Chondrocyte (in vitro differentiated cells): ENCODE measurements at regions not wholly inside any gene's neighbourhood (a gene's known extent, or its start where the extent isn't known, plus 50 kb on each side); places are given as distances from the start of the nearest gene placed in this dataset.

ENCODE experiments used
- DNase-seq: peaks from one replicate; pipeline ENCODE4 v3.0.0; 2021; ENCODE audit warnings: mixed read lengths, low spot score
- H3K27ac Mint-ChIP-seq: one replicate; pipeline ENCODE4 v1.8.0; 2021; ENCODE audit warnings: mild to moderate bottlenecking, moderate library complexity, mixed read lengths; ENCODE audit not compliant: unreplicated experiment
- H3K27me3 Mint-ChIP-seq: 2 replicates; pipeline ENCODE4 v1.8.0; 2021; ENCODE audit warnings: low read depth, mixed read lengths
- H3K36me3 Mint-ChIP-seq: 2 replicates; pipeline ENCODE4 v1.8.0; 2021; ENCODE audit warnings: low read depth, mixed read lengths
- H3K4me1 Mint-ChIP-seq: 2 replicates; pipeline ENCODE4 v1.8.0; 2021; ENCODE audit warnings: low read depth, mild to moderate bottlenecking, mixed read lengths
- H3K4me3 Mint-ChIP-seq: one replicate; pipeline ENCODE4 v1.8.0; 2021; ENCODE audit warnings: mild to moderate bottlenecking, moderate library complexity, mixed read lengths; ENCODE audit not compliant: unreplicated experiment
- H3K9me3 Mint-ChIP-seq: 2 replicates; pipeline ENCODE4 v1.8.0; 2021; ENCODE audit warnings: low read depth, mixed read lengths
- TF ChIP-seq, protein P1 (sequence below): fragments of 200-600 bp; sonication (generic); IDR thresholded peaks from 2 replicates; pipeline ENCODE4 v1.5.0; 2021; ENCODE audit warnings: antibody characterized with exemption, mild to moderate bottlenecking, moderate library complexity

- DNase-seq, result no peak
- Mint-ChIP-seq H3K36me3 (no peaks in the 10 kb centered on the region), H3K27me3 (peaks cover 18% of the 10 kb centered on the region), H3K9me3 (no peaks in the 10 kb centered on the region), H3K27ac (no peak overlapping the region), H3K4me1 (peaks cover 41% of the 10 kb centered on the region), H3K4me3 (no peak overlapping the region)
- TF ChIP-seq, protein P1, sequence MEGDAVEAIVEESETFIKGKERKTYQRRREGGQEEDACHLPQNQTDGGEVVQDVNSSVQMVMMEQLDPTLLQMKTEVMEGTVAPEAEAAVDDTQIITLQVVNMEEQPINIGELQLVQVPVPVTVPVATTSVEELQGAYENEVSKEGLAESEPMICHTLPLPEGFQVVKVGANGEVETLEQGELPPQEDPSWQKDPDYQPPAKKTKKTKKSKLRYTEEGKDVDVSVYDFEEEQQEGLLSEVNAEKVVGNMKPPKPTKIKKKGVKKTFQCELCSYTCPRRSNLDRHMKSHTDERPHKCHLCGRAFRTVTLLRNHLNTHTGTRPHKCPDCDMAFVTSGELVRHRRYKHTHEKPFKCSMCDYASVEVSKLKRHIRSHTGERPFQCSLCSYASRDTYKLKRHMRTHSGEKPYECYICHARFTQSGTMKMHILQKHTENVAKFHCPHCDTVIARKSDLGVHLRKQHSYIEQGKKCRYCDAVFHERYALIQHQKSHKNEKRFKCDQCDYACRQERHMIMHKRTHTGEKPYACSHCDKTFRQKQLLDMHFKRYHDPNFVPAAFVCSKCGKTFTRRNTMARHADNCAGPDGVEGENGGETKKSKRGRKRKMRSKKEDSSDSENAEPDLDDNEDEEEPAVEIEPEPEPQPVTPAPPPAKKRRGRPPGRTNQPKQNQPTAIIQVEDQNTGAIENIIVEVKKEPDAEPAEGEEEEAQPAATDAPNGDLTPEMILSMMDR, result no peak
Measured at GRCh38 chr3:72276806-72277205, 491.9 kb upstream of the PROK2 start.

DNA sequence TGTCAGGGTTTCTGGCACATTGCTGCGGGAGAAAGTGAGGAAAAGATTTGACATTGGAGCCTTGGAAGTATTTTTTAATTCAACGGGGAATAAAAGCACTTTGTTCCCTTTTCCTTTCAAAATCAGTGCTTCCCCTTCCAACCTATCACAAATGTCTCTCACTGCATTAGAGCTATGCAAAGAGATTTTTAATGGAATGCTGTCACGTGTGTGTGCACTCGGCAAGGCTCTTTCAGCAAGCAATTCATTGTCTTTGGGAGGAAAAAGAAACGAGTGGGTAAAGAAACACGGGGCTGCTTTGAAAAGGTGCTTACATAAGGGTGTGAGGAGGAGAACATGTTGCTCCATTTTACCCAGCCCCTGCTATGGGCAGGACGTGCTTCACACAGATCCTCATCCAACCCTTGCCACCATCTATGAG, 490.4 kb upstream of the PROK2 start:
- Mint-ChIP-seq H3K27ac (no peak overlapping the region), H3K27me3 (peaks cover 5% of the 10 kb centered on the region), H3K36me3 (no peaks in the 10 kb centered on the region), H3K9me3 (no peaks in the 10 kb centered on the region), H3K4me3 (no peak overlapping the region), H3K4me1 (peaks cover 55% of the 10 kb centered on the region)
- DNase-seq, result no peak
- TF ChIP-seq, protein P1, result no peak

DNA sequence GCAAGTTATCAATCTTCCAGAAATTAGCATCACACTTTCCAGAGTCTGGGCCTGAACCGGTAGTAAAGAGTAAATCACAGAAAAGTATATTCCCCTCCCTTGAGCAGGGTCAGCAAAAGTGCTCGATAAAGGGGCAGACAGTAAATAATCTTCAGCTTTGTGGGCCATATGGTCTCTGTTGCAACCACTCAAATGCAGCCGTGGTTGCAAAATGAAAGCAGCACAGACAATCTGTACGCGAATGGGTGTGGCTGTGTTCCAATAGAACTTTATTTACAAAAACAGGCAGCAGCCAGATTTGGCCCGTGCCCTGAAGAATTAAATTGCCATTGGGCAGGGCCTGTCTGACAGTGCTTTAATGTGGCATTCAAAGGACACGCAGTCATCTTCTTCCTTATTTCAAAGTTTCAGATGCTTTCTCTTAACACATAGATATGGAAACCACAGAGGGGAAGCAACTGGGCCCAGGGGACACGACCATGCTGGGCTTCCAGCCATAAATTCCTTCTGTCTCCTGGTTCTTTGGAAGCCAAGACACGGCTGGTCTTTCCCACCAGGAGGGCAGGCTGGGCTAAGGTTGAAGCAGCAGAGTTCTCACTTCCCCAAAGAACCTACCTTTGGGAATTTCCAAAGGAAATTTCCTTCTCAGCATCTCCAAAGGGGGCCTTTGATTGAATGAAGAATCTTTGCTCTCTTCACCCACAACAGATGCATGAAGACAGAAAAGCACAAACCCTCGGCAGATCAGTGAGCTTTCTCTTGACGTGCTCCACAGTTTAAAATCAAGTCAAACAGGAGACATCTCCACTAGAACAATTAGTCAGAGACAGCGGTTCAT, 489.8 kb upstream of the PROK2 start:
- Mint-ChIP-seq H3K36me3 (no peaks in the 10 kb centered on the region), H3K4me1 (peaks cover 62% of the 10 kb centered on the region), H3K27ac (peak overlapping the region; percentile 88), H3K4me3 (peak overlapping the region; percentile 28), H3K9me3 (no peaks in the 10 kb centered on the region), H3K27me3 (peaks cover 5% of the 10 kb centered on the region)
- TF ChIP-seq, protein P1, result no peak
- DNase-seq, result no peak

- Mint-ChIP-seq H3K27ac (peak overlapping the region; percentile 88), H3K4me3 (no peak overlapping the region), H3K36me3 (no peaks in the 10 kb centered on the region), H3K9me3 (no peaks in the 10 kb centered on the region), H3K27me3 (peaks cover 2% of the 10 kb centered on the region), H3K4me1 (peaks cover 68% of the 10 kb centered on the region)
- TF ChIP-seq, protein P1, result no peak
- DNase-seq, result no peak
Measured at GRCh38 chr3:72273615-72274014, 488.7 kb upstream of the PROK2 start.

GRCh38 chr3:72272356-72272755, 487.4 kb upstream of the PROK2 start:
- Mint-ChIP-seq H3K4me3 (no peak overlapping the region), H3K36me3 (no peaks in the 10 kb centered on the region), H3K27me3 (no peaks in the 10 kb centered on the region), H3K9me3 (no peaks in the 10 kb centered on the region), H3K27ac (no peak overlapping the region), H3K4me1 (peaks cover 68% of the 10 kb centered on the region)
- no peak for DNase-seq
- TF ChIP-seq, protein P1, result no peak
